Panc1 (cell line): ENCODE measurements at regions not wholly inside any gene's neighbourhood (a gene's known extent, or its start where the extent isn't known, plus 50 kb on each side); places are given as distances from the start of the nearest gene placed in this dataset.

Experiments
- ATAC-seq: fragments of 200-7000 bp; cut with Tn5 transposase; 2 replicates; pipeline ENCODE4 v1.9.1; 2020; ENCODE audit warnings: mild to moderate bottlenecking, moderate library complexity
- BruUV-seq: library from RNA; stranded (reverse); fragments of 400-500 nt; replicated peaks from 2 replicates; lab custom pipeline; 2021; lab: Mats Ljungman, UMichigan
- CTCF ChIA-PET: fragments of 300-600 bp; sonication (Branson Sonifier 250); formaldehyde crosslinking; loops from one replicate; lab custom pipeline; 2022; ENCODE audit warnings: antibody characterized with exemption; lab: Charles Lee
- POLR2A ChIA-PET: fragments of 300-600 bp; sonication (Branson Sonifier 250); formaldehyde crosslinking; loops from one replicate; lab custom pipeline; 2022; ENCODE audit warnings: antibody characterized with exemption; lab: Charles Lee
- DNase-seq: peaks from one replicate; pipeline ENCODE4 v3.0.0-alpha.2; 2010; ENCODE audit warnings: low read depth, low spot score
- H3K27ac ChIP-seq: 2 replicates; pipeline ENCODE4 v1.5.1; 2011; ENCODE audit warnings: mild to moderate bottlenecking, low read length, inconsistent platforms
- H3K27me3 ChIP-seq: fragments of 200-500 bp; sonication (Bioruptor generic); 2 replicates; pipeline ENCODE4 v1.6.0; 2014; ENCODE audit warnings: low read length, inconsistent platforms; ENCODE audit not compliant: control insufficient read depth, insufficient read depth
- H3K36me3 ChIP-seq: fragments of 200-500 bp; sonication (Bioruptor generic); 2 replicates; pipeline ENCODE4 v1.5.1; 2014; ENCODE audit warnings: inconsistent platforms, mild to moderate bottlenecking, low read length, moderate library complexity; ENCODE audit not compliant: control insufficient read depth, insufficient read depth
- H3K4me1 ChIP-seq: 2 replicates; pipeline ENCODE4 v1.5.1; 2011; ENCODE audit warnings: inconsistent platforms, mild to moderate bottlenecking, low read length, moderate library complexity; ENCODE audit not compliant: control insufficient read depth, insufficient read depth
- H3K4me3 ChIP-seq, 2 experiments: 2 replicates each; pipeline ENCODE4 v1.5.1; 2011 to 2012; ENCODE audit warnings: low read depth in 2 of 2, low read length in 2 of 2, mild to moderate bottlenecking in 2 of 2, inconsistent platforms in 1 of 2, moderate library complexity in 1 of 2
- H3K9me3 ChIP-seq: fragments of 200-500 bp; sonication (Bioruptor generic); 2 replicates; pipeline ENCODE4 v1.5.1; 2014; ENCODE audit warnings: low read depth, mild to moderate bottlenecking, inconsistent platforms, low read length, moderate library complexity; ENCODE audit not compliant: control insufficient read depth, insufficient read depth
- POLR2AphosphoS5 ChIP-seq: IDR thresholded peaks from 2 replicates; pipeline ENCODE4 v1.6.1; 2012; ENCODE audit warnings: mild to moderate bottlenecking, low read depth, low read length, moderate library complexity
- SIN3A ChIP-seq: IDR thresholded peaks from 2 replicates; pipeline ENCODE4 v1.6.1; 2012; ENCODE audit warnings: low read depth, mild to moderate bottlenecking, low read length, moderate library complexity, borderline replicate concordance; ENCODE audit not compliant: insufficient read depth
- TCF7L2 ChIP-seq: IDR thresholded peaks from 2 replicates; pipeline ENCODE4 v1.6.1; 2011; ENCODE audit warnings: mild to moderate bottlenecking, low read depth, low read length, inconsistent platforms
- in situ Hi-C: cut with HindIII; loops from 2 replicates; pipeline ENCODE4 v1.10.0; 2016; ENCODE audit warnings: low sequenced_read_pairs, low pct_unique_long_range_greater_than_20kb
- intact Hi-C: fragments of 100-400 bp; cut with micrococcal nuclease; formaldehyde crosslinking; loops from one replicate; pipeline ENCODE4 v1.10.0; 2022; ENCODE audit not compliant: unreplicated experiment
- TF ChIP-seq, protein P1 (sequence below): fragments of 450-650 bp; IDR thresholded peaks from 2 replicates; pipeline ENCODE4 v1.5.1; 2017; ENCODE audit warnings: mild to moderate bottlenecking
- TF ChIP-seq, protein P2 (sequence below), 2 experiments: IDR thresholded peaks; 2 replicates each; pipeline ENCODE4 v1.6.1; 2011 to 2012; ENCODE audit warnings: low read depth in 2 of 2, control low read depth in 1 of 2, low read length in 1 of 2, mild to moderate bottlenecking in 1 of 2, moderate library complexity in 1 of 2; ENCODE audit not compliant: insufficient read depth in 1 of 2

DNA sequence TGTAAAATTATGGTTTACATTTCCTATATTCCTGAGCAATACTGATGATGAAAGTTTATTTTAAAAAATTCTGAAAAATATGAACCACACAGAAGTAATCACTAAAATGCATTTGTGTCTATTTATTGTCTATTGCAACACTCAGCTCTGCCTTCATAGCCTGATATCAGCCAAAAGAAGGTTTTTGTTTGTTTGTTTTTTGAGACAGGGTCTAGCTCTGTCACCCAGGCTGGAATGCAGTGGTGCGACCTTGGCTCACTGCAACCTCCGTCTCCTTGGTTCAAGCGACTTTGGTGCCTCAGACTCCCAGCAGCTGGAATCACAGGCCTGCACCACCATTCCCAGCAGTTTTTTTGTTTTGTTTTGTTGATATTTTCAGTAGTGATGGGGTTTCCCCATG lies 1560.2 kb downstream of the SI start:
- Histone ChIP-seq H3K9me3 (no peaks in the 10 kb centered on the region), H3K4me3 (no peak overlapping the region), H3K27ac (no peak overlapping the region), H3K27me3 (no peaks in the 10 kb centered on the region), H3K36me3 (no peaks in the 10 kb centered on the region), H3K4me1 (no peaks in the 10 kb centered on the region)
- DNase-seq = no peak
- TF ChIP-seq, protein P1, sequence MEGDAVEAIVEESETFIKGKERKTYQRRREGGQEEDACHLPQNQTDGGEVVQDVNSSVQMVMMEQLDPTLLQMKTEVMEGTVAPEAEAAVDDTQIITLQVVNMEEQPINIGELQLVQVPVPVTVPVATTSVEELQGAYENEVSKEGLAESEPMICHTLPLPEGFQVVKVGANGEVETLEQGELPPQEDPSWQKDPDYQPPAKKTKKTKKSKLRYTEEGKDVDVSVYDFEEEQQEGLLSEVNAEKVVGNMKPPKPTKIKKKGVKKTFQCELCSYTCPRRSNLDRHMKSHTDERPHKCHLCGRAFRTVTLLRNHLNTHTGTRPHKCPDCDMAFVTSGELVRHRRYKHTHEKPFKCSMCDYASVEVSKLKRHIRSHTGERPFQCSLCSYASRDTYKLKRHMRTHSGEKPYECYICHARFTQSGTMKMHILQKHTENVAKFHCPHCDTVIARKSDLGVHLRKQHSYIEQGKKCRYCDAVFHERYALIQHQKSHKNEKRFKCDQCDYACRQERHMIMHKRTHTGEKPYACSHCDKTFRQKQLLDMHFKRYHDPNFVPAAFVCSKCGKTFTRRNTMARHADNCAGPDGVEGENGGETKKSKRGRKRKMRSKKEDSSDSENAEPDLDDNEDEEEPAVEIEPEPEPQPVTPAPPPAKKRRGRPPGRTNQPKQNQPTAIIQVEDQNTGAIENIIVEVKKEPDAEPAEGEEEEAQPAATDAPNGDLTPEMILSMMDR = no peak
- TF ChIP-seq TCF7L2 (no peak), SIN3A (no peak), POLR2AphosphoS5 (no peak)
- TF ChIP-seq, protein P2, sequence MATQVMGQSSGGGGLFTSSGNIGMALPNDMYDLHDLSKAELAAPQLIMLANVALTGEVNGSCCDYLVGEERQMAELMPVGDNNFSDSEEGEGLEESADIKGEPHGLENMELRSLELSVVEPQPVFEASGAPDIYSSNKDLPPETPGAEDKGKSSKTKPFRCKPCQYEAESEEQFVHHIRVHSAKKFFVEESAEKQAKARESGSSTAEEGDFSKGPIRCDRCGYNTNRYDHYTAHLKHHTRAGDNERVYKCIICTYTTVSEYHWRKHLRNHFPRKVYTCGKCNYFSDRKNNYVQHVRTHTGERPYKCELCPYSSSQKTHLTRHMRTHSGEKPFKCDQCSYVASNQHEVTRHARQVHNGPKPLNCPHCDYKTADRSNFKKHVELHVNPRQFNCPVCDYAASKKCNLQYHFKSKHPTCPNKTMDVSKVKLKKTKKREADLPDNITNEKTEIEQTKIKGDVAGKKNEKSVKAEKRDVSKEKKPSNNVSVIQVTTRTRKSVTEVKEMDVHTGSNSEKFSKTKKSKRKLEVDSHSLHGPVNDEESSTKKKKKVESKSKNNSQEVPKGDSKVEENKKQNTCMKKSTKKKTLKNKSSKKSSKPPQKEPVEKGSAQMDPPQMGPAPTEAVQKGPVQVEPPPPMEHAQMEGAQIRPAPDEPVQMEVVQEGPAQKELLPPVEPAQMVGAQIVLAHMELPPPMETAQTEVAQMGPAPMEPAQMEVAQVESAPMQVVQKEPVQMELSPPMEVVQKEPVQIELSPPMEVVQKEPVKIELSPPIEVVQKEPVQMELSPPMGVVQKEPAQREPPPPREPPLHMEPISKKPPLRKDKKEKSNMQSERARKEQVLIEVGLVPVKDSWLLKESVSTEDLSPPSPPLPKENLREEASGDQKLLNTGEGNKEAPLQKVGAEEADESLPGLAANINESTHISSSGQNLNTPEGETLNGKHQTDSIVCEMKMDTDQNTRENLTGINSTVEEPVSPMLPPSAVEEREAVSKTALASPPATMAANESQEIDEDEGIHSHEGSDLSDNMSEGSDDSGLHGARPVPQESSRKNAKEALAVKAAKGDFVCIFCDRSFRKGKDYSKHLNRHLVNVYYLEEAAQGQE (IDR thresholded peaks at IDR 0.05; ENCODE audit: insufficient read depth in 1 of 2, low read depth in 2 of 2, low read length in 1 of 2) = no peak
- POLR2A ChIA-PET = no interaction called here
- no peak for ATAC-seq
- in situ Hi-C loops = no loop called here
- no TSS peak for BruUV-seq
- intact Hi-C loops = no loop called here
- CTCF ChIA-PET = no interaction called here

DNA sequence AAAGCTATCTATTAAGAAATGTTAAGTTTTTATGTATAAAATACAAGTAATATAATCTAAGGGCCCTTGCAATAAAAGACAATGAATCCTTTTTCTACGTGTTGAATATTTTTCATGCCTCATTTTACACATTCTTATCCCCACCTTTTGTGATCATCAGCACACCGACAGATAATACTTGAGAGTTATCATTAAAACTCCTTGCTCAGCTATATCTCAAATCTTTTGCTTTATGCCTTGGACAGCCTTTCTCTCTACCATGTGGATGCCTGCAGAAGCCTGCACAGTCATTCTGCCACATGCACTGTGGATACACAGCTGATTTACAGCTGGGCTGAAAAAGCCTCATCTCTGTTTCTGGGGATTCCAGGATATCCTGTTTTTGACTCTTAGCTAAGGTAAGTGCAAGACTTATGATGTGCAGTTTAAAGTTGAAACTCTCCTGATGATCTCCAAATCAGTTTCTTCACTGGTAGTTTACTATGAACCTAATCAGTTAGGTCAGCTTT lies 1565.1 kb downstream of the SI start:
- no peak overlapping the region for H3K4me3 ChIP-seq
- no TSS peak for BruUV-seq
- POLR2A ChIA-PET = no interaction called here
- no peak overlapping the region for H3K27ac ChIP-seq
- no peak for DNase-seq
- no peaks in the 10 kb centered on the region for H3K27me3 ChIP-seq
- ATAC-seq = no peak
- intact Hi-C loops (no loop called here), in situ Hi-C loops (no loop called here)
- TF ChIP-seq, protein P2 (IDR thresholded peaks at IDR 0.05; ENCODE audit: insufficient read depth in 1 of 2, low read depth in 2 of 2, low read length in 1 of 2) = no peak
- TF ChIP-seq, protein P1 = no peak
- TF ChIP-seq POLR2AphosphoS5 = no peak
- TF ChIP-seq TCF7L2 = no peak
- TF ChIP-seq SIN3A = no peak
- H3K36me3 ChIP-seq = no peaks in the 10 kb centered on the region
- CTCF ChIA-PET = no interaction called here
- H3K9me3 ChIP-seq = no peaks in the 10 kb centered on the region
- no peaks in the 10 kb centered on the region for H3K4me1 ChIP-seq
